ENCODE measurements at regions not wholly inside any gene's neighbourhood (a gene's known extent, or its start where the extent isn't known, plus 50 kb on each side); places are given as distances from the start of the nearest gene placed in this dataset.

GRCh38 chr5:69042915-69043654 lies 50.7 kb upstream of the SLC30A5 start:
- Histone ChIP-seq H3K79me2 (ENCODE audit: insufficient read depth, low read length) (no peaks in the 10 kb centered on the region), H3K9ac (ENCODE audit: low read depth, low read length) (peak overlapping the region; percentile 46), H3K27ac (ENCODE audit: low read length) (peak overlapping the region; percentile 74), H2AFZ (ENCODE audit: low read depth, low read length) (peak overlapping the region; percentile 82), H3K36me3 (ENCODE audit: insufficient read depth, low read length) (no peaks in the 10 kb centered on the region), H4K20me1 (ENCODE audit: insufficient read depth, low read length) (no peaks in the 10 kb centered on the region), H3K4me1 (ENCODE audit: insufficient read depth, low read length) (peaks cover 19% of the 10 kb centered on the region), H3K4me2 (ENCODE audit: insufficient read depth, low read length) (peak overlapping the region; percentile 63), H3K27me3 (ENCODE audit: insufficient read depth, low read length, poor library complexity) (no peaks in the 10 kb centered on the region), H3K4me3 (ENCODE audit: low read depth in 1 of 2, low read length in 2 of 2) (peak overlapping the region in 1 of 2 experiments; percentile 58; a peak in 3 of 4 replicates), H3K9me3 (ENCODE audit: insufficient read depth, low read length, severe bottlenecking) (no peaks in the 10 kb centered on the region)
- peak; percentile 95 for ATAC-seq (ENCODE audit: insufficient read depth, low read depth)
- no peak for TF ChIP-seq EZH2 (IDR thresholded peaks at IDR 0.05; ENCODE audit: borderline replicate concordance, low read depth, low read length, severe bottlenecking)
- TF ChIP-seq CTCF (IDR thresholded peaks at IDR 0.05; ENCODE audit: borderline replicate concordance, extremely low read depth, low read length, poor library complexity, severe bottlenecking), result peak; percentile 86
- DNase-seq, result peak; percentile 83

GRCh38 chr5:69043655-69043996 lies 50.2 kb upstream of the SLC30A5 start:
- TF ChIP-seq CTCF (IDR thresholded peaks at IDR 0.05; ENCODE audit: borderline replicate concordance, extremely low read depth, low read length, poor library complexity, severe bottlenecking), result no peak
- TF ChIP-seq EZH2 (IDR thresholded peaks at IDR 0.05; ENCODE audit: borderline replicate concordance, low read depth, low read length, severe bottlenecking), result no peak
- no peaks in the 10 kb centered on the region for H3K36me3 ChIP-seq (ENCODE audit: insufficient read depth, low read length)
- no peak overlapping the region for H3K4me3 ChIP-seq (ENCODE audit: low read depth in 1 of 2, low read length in 2 of 2)
- no peaks in the 10 kb centered on the region for H3K27me3 ChIP-seq (ENCODE audit: insufficient read depth, low read length, poor library complexity)
- no peaks in the 10 kb centered on the region for H3K9me3 ChIP-seq (ENCODE audit: insufficient read depth, low read length, severe bottlenecking)
- H3K79me2 ChIP-seq (ENCODE audit: insufficient read depth, low read length), result no peaks in the 10 kb centered on the region
- H3K9ac ChIP-seq (ENCODE audit: low read depth, low read length), result no peak overlapping the region
- no peaks in the 10 kb centered on the region for H4K20me1 ChIP-seq (ENCODE audit: insufficient read depth, low read length)
- ATAC-seq (ENCODE audit: insufficient read depth, low read depth) (no peak), DNase-seq (no peak)
- H3K4me2 ChIP-seq (ENCODE audit: insufficient read depth, low read length), result peak overlapping the region; percentile 63; the same call in 1 of the 2 replicates
- peak overlapping the region; percentile 82 for H2AFZ ChIP-seq (ENCODE audit: low read depth, low read length)
- peaks cover 19% of the 10 kb centered on the region for H3K4me1 ChIP-seq (ENCODE audit: insufficient read depth, low read length)
- H3K27ac ChIP-seq (ENCODE audit: low read length), result no peak overlapping the region

All from DND-41 (cell line).